GM19043 (cell line): ENCODE measurements at regions not wholly inside any gene's neighbourhood (a gene's known extent, or its start where the extent isn't known, plus 50 kb on each side); places are given as distances from the start of the nearest gene placed in this dataset.
"Not testable (repeated sequence)": the region's sequence is repeated elsewhere in the genome, so short reads cannot be mapped to it uniquely, and the experiment has no call there.

Experiments used
- ATAC-seq: cut with Tn5 transposase; IDR thresholded peaks from one replicate; pipeline ENCODE4 v1.9.1; 2021; ENCODE audit warnings: low read depth; ENCODE audit not compliant: unreplicated experiment

DNA sequence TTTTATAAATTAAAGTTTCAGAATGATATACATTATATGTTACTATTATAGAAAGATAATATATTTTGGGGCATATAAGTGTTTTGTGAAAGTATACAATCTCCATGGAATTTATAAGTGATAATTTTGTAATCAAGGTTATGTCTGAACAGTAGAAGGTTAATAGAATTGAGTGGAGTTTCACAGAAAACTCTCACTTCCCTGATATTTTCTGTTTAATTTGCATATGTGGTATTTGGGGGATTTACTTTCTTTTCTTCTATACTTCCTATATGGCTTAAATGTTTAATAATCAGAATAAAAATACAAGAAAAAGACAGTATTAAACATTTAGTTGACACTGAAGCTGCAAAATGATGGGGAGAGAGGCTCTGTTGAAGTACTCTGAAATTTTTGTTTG, 848.5 kb downstream of the DACH1 start:
- no peak for ATAC-seq

DNA sequence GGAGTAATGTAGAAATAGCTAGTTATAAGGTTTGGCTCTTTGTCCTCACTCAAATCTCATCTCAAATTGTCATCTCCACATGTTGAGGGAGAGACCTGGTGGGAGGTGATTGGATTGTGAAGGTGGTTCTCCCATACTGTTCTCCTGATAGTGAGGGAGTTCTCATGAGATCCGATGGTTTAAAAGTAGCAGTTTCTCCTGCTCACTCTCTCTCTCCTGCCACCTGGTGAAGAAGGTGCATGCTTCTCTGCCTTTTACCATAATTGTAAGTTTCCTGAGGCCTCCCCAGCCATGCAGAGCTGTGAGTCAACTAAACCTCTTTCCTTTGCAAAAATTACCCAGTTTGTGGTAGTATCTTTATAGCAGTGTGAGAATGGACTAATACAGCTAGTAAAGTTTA, 849.4 kb downstream of the DACH1 start:
- ATAC-seq, result no peak

DNA sequence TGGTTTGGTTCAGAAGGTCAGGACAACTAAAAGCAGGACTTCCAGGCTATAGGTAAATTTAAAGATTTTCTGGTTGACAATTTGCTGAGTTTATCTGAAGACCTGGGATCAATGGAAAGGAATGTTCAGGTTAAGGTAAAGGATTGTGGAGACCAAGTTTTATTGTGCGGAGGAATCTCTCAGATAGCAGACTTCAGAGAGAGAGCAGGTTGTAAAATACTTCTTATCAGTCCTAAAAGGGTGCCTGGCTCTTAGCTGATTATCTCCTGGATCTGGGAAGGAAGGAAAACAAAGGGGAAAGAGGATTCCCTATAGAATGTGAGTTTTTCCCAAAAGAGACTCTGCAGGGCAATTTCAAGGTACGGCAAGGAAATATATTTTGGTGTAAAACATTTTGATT, 851.5 kb downstream of the DACH1 start:
- no peak for ATAC-seq

- ATAC-seq, result no peak
Measured at GRCh38 chr13:71015021-71015420, 852.0 kb downstream of the DACH1 start.

DNA sequence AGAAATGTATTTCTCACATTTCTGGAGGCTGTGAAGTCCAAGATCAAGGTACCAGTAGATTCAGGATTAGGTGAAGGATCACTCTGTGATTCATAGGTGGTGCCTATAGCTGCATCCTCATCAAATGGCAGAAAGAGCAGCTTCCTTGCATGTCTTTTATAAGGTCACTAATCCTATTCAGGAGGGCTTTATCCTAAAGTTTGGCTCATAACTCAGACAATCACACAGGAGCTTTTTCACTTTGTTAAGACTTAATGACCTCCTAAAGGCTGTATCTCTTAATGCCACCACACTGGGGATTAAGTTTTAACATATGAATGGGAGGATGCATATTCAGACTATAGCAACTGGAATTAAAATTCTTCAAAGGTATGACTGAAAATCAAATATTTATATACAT, 861.1 kb downstream of the DACH1 start:
- ATAC-seq, result no peak

DNA sequence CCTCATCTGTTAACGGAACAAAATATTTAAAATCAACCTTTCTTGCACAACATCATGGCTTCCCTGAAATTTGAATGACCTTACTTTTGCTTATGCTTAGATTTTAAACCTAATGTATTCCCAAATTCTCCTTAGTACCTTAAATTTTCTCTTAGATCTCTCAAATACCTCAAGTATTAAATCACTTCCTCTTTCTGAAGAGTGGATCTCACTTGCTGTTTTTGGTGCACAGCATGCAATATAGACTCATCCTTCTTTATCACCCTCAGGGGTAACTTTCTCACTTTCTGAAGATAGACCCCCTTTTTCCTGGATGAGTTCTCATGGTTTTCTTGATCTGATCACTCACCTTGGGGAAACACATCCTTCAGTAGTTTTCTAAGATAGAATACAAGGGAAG, 871.7 kb downstream of the DACH1 start:
- no peak for ATAC-seq

DNA sequence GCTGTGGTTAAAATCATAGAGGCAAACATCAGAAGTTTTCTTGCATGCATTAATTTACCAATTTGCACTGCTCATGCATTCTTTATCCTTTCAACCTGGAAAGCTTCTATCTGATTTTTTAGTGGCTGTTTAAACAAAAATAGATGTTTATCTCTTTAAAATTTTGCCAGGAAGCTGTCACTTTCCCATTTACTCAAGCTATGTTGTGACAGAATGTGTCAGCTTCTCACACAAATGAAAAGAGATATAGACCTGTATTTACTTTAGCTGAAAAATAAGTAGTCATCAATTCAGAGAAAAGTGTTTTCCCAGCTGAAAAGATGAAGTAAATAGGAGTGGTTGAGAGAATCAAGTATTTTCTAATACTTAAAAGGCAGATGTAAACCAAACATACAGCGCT, 872.8 kb downstream of the DACH1 start:
- ATAC-seq, result no peak

DNA sequence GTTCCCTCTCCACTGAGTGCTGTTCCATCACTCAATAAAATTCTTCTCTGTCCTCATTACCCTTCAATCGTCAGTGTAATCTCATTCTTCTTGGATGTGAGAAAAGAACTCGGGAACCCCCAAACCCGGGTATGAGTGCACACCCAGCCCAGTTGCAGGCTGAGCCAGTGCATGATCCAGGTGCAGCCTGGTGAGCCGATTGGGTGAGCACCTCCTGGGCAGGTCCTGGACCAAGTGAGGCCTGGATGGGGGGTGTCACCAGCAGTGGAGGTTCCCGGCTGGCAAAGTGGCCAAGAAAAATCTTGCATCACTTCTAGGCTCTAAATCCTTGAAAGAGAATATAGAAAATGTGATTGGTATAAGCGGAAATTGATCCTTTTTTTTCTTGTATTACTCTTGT, 878.8 kb upstream of the KLHL1 start:
- no peak for ATAC-seq

DNA sequence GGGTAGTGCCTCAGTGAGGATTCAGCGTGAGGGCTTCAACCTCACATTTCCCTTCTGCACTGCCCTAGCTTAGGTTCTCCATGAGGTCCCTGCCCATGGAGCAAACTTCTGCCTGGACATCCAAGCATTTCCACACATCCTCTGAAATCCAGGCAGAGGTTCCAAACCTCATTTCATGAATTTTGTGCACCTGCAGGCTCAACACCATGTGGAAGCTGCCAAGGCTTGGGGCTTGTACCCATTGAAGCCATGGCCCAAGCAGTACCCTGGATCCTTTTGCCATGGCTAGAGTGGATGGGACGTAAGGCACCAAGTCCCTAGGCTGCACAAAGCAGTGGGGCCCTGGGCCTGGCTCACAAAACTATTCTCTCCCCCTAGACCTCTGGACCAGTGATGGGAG, 877.1 kb upstream of the KLHL1 start:
- ATAC-seq, result no peak

DNA sequence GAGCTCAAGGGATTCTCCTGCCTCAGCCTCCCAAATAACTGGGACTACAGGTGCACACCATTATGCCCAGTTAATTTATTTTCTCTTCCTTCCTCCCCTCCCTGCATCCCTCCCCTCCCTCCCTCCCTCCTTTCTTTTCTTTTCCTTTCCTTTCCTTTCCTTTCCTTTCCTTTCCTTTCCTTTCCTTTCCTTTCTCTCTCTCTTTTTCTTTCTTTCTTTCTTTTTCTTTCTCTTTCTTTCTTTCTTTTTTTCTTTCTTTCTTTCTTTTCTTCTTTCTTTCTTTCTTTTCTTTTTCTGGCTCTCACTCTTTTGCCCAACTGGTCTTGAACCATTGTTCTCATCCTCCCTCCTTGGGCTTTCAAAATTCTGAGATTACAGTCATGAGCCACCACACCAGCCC, 873.0 kb upstream of the KLHL1 start:
- not testable (repeated sequence) for ATAC-seq

GRCh38 chr13:70969321-70969720, 861.1 kb upstream of the KLHL1 start:
- ATAC-seq, result no peak

- ATAC-seq, result no peak
Measured at GRCh38 chr13:70967564-70967963, 859.3 kb upstream of the KLHL1 start.

DNA sequence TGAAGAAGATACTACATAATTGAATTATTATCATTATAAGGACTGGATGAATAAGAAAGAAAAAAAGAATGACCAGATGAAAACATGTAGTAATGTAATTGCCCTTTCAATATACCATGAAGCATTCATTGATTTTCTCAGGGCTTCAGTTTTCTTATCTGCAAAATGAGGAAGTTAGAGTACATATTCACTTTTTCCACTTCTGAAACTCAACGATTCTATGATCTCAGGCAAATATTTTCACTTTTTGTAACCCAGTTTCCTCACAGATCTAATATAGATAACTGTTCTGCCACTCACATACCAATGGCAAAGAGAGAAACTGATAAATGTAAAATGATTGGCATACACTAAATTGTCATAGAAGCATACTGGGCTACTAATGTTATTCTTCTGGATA, 856.6 kb upstream of the KLHL1 start:
- no peak for ATAC-seq

DNA sequence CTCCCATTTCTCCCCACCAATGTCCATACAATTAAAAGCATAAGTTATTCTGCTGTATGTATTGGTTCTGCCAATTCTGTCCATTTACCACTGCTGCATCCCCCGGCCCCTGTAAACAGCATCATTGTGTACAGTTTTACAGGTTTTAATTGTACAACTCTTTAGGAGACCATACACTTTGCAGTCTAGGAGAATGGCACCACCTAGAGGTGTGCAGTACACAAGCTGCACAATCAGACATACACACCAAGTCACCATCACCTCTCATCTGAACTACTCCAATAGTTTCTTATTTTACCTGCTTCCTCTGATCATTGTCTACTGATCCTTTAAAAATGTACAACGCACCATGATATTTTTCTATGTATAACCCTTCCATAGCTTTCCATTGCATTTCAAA, 855.9 kb upstream of the KLHL1 start:
- ATAC-seq, result no peak

GRCh38 chr13:70960841-70961443, 852.7 kb upstream of the KLHL1 start:
- ATAC-seq, result no peak

GRCh38 chr13:70959035-70959775, 851.0 kb upstream of the KLHL1 start:
- ATAC-seq, result no peak

DNA sequence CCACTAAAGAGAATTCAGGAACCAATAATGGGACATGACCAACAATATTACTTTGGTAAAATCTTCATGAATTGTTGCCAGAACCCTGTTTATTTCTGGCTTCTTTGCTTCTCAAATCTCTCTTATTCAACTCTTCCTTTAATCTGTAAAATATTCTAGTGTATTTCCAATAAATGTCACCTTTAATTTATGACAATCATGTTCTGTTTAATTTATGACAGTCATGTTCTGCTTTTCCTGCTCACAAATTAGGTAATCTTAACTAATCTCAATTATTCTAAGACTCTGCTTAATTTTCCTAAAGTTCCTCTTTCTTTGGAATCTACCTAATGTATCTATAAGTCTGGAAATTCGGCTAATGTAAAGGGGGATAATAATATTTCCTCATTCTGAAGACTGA, 847.6 kb upstream of the KLHL1 start:
- ATAC-seq, result no peak

GRCh38 chr13:70950664-70951063, 842.4 kb upstream of the KLHL1 start:
- no peak for ATAC-seq

GRCh38 chr13:70945506-70945905, 837.3 kb upstream of the KLHL1 start:
- ATAC-seq, result no peak

GRCh38 chr13:70941454-70941853, 833.2 kb upstream of the KLHL1 start:
- no peak for ATAC-seq

- ATAC-seq, result no peak
Measured at GRCh38 chr13:70938462-70938861, 830.2 kb upstream of the KLHL1 start.

DNA sequence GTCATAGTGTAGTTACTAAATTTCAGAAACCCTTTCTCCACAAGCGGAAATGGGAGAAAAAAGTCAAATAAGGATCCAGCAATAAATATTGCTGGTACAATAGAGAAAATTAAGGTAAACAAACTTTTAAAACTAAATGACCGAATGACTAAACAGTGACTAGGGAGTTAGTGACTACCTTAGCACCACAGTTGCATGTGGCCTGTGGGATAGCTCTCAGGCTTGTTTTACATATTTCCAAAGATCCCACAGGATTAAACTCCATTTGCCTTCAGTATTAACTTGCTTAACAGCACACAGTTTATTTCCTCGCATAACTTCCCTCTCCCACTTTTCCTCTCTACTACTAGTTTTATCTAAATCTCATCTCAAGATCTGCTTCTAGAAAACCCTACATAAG, 824.3 kb upstream of the KLHL1 start:
- no peak for ATAC-seq
